ENCODE measurements at regions not wholly inside any gene's neighbourhood (a gene's known extent, or its start where the extent isn't known, plus 50 kb on each side); places are given as distances from the start of the nearest gene placed in this dataset.

DNA sequence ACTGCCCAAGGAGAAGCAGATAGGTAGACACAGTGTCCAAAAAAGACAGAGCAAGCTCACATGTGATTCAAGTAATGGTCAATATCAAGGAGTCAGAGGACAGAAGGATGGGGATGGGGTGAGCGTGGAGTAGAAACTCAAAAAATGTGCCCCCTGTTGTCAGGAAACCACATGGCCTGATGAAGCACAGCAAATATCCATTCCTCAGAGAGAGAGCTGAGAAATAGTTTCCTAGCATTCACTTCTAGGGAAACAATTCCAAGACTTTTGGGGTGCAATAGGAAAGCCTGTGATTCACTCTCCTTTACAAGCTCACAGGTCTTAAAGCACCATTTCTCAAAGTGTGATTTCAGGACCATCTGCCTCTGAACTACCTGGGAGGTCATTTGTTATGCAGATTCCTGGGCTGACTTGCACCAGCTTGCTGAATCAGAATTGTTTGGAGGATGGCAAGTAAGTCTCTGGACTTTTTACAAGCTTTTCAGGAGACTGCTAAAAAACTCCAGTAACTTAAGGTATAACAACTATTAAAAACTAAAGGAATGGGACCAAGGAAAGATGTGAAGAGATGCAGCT, 432.8 kb downstream of the HDGFL1 start:
- TF ChIP-seq, protein P1, sequence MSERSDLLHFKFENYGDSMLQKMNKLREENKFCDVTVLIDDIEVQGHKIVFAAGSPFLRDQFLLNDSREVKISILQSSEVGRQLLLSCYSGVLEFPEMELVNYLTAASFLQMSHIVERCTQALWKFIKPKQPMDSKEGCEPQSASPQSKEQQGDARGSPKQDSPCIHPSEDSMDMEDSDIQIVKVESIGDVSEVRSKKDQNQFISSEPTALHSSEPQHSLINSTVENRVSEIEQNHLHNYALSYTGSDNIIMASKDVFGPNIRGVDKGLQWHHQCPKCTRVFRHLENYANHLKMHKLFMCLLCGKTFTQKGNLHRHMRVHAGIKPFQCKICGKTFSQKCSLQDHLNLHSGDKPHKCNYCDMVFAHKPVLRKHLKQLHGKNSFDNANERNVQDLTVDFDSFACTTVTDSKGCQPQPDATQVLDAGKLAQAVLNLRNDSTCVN (tag by site-specific recombination; optimal IDR thresholded peaks at IDR 0.05) = no peak
- TF ChIP-seq, protein P2, sequence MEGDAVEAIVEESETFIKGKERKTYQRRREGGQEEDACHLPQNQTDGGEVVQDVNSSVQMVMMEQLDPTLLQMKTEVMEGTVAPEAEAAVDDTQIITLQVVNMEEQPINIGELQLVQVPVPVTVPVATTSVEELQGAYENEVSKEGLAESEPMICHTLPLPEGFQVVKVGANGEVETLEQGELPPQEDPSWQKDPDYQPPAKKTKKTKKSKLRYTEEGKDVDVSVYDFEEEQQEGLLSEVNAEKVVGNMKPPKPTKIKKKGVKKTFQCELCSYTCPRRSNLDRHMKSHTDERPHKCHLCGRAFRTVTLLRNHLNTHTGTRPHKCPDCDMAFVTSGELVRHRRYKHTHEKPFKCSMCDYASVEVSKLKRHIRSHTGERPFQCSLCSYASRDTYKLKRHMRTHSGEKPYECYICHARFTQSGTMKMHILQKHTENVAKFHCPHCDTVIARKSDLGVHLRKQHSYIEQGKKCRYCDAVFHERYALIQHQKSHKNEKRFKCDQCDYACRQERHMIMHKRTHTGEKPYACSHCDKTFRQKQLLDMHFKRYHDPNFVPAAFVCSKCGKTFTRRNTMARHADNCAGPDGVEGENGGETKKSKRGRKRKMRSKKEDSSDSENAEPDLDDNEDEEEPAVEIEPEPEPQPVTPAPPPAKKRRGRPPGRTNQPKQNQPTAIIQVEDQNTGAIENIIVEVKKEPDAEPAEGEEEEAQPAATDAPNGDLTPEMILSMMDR (tag by site-specific recombination; IDR thresholded peaks at IDR 0.05) = no peak
- no peak for TF ChIP-seq ZNF274 (IDR thresholded peaks at IDR 0.05; ENCODE audit: low read length)
- no peak for TF ChIP-seq ZNF274 (tag by site-specific recombination; IDR thresholded peaks at IDR 0.05; ENCODE audit: borderline replicate concordance)
- no peak for TF ChIP-seq ZBTB17 (tag by site-specific recombination; IDR thresholded peaks at IDR 0.05)
- no peak for TF ChIP-seq ZNF121 (tag by site-specific recombination; IDR thresholded peaks at IDR 0.05)
- TF ChIP-seq ZNF549 (tag by site-specific recombination; IDR thresholded peaks at IDR 0.05) = no peak
- TF ChIP-seq, protein P3, sequence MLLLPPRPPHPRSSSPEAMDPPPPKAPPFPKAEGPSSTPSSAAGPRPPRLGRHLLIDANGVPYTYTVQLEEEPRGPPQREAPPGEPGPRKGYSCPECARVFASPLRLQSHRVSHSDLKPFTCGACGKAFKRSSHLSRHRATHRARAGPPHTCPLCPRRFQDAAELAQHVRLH (tag by site-specific recombination; IDR thresholded peaks at IDR 0.05) = no peak
- TF ChIP-seq, protein P4, sequence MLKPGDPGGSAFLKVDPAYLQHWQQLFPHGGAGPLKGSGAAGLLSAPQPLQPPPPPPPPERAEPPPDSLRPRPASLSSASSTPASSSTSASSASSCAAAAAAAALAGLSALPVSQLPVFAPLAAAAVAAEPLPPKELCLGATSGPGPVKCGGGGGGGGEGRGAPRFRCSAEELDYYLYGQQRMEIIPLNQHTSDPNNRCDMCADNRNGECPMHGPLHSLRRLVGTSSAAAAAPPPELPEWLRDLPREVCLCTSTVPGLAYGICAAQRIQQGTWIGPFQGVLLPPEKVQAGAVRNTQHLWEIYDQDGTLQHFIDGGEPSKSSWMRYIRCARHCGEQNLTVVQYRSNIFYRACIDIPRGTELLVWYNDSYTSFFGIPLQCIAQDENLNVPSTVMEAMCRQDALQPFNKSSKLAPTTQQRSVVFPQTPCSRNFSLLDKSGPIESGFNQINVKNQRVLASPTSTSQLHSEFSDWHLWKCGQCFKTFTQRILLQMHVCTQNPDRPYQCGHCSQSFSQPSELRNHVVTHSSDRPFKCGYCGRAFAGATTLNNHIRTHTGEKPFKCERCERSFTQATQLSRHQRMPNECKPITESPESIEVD (tag by site-specific recombination; IDR thresholded peaks at IDR 0.05) = no peak
- TF ChIP-seq, protein P5, sequence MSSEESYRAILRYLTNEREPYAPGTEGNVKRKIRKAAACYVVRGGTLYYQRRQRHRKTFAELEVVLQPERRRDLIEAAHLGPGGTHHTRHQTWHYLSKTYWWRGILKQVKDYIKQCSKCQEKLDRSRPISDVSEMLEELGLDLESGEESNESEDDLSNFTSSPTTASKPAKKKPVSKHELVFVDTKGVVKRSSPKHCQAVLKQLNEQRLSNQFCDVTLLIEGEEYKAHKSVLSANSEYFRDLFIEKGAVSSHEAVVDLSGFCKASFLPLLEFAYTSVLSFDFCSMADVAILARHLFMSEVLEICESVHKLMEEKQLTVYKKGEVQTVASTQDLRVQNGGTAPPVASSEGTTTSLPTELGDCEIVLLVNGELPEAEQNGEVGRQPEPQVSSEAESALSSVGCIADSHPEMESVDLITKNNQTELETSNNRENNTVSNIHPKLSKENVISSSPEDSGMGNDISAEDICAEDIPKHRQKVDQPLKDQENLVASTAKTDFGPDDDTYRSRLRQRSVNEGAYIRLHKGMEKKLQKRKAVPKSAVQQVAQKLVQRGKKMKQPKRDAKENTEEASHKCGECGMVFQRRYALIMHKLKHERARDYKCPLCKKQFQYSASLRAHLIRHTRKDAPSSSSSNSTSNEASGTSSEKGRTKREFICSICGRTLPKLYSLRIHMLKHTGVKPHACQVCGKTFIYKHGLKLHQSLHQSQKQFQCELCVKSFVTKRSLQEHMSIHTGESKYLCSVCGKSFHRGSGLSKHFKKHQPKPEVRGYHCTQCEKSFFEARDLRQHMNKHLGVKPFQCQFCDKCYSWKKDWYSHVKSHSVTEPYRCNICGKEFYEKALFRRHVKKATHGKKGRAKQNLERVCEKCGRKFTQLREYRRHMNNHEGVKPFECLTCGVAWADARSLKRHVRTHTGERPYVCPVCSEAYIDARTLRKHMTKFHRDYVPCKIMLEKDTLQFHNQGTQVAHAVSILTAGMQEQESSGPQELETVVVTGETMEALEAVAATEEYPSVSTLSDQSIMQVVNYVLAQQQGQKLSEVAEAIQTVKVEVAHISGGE (tag by site-specific recombination; conservative IDR thresholded peaks at IDR 0.05; ENCODE audit: low read depth) = no peak
- no peak for TF ChIP-seq ZBTB21 (tag by site-specific recombination; IDR thresholded peaks at IDR 0.05)
- no peak for TF ChIP-seq ZNF174 (tag by site-specific recombination; IDR thresholded peaks at IDR 0.05)
